Ovary (tissue), 7 donors: ENCODE measurements at regions not wholly inside any gene's neighbourhood (a gene's known extent, or its start where the extent isn't known, plus 50 kb on each side); places are given as distances from the start of the nearest gene placed in this dataset.

ENCODE experiments used
- DNase-seq, 5 donors: peaks; one replicate each; pipeline ENCODE4 v3.0.0-alpha.2; 2019 to 2020
- H3K27ac ChIP-seq, 2 donors: fragments of 200-600 bp; one replicate each; pipeline versions ENCODE4 v1.5.1 to v1.8.0; 2019 to 2022
- H3K27me3 ChIP-seq: fragments of 200-600 bp; one replicate; pipeline ENCODE4 v1.8.0; 2022
- H3K36me3 ChIP-seq: fragments of 200-600 bp; sonication (generic); one replicate; pipeline ENCODE4 v1.5.1; 2019
- H3K4me1 ChIP-seq: one replicate; pipeline ENCODE4 v1.8.1; 2013; ENCODE audit warnings: mild to moderate bottlenecking, moderate library complexity; ENCODE audit not compliant: insufficient read depth
- H3K4me3 ChIP-seq: fragments of 200-600 bp; sonication (generic); one replicate; pipeline ENCODE4 v1.5.1; 2017
- H3K9me3 ChIP-seq, 2 donors: fragments of 200-600 bp in 1 of 2; sonication (generic) in 1 of 2; one replicate each; pipeline versions ENCODE4 v1.5.1 to v1.8.1; 2013 to 2019; ENCODE audit warnings: mild to moderate bottlenecking in 1 of 2, moderate library complexity in 1 of 2
- CTCF ChIP-seq, 3 donors: fragments of 450-650 bp in 2 of 3; fragments of 200-600 bp in 1 of 3; IDR thresholded peaks; one replicate each; pipeline versions ENCODE4 v1.5.1 to v1.8.0; 2016 to 2022; ENCODE audit warnings: antibody characterized with exemption in 3 of 3, mild to moderate bottlenecking in 1 of 3
- EP300 ChIP-seq: sonication (generic); formaldehyde crosslinking; IDR thresholded peaks from one replicate; pipeline ENCODE4 v1.6.1; 2017; ENCODE audit warnings: antibody characterized with exemption
- POLR2A ChIP-seq: fragments of 450-650 bp; IDR thresholded peaks from one replicate; pipeline ENCODE4 v1.6.1; 2017; ENCODE audit warnings: antibody characterized with exemption, mild to moderate bottlenecking, moderate library complexity
- WGBS, 3 donors: extraction: QIAGEN DNeasy Blood & Tissue Kit in 1 of 3; methylation state at CpG; one replicate each; pipeline versions ENCODE4 v1.1.5 to v1.1.7; 2013 to 2017; 5-methylcytosine and 5-hydroxymethylcytosine counted together
- intact Hi-C, 4 donors: fragments of 100-400 bp; cut with DNase I; formaldehyde crosslinking; loops; one replicate each; pipeline versions ENCODE4 v1.11.0 to v1.15.1; 2022 to 2023
- donor health status: DM: no; HTN: no; CAD: no; lungs with moderate emphysema.
- donor health status: DM: no; HTN: no; CAD: no.
- donor health status: Bipolar disorder and iron deficiency.
- donor health status: DM: no; HTN: no; CAD: no.
- donor health status: DM: yes; HTN: yes; CAD: no.

GRCh38 chr1:232891071-232891470 lies 59.3 kb upstream of the NTPCR start:
- TF ChIP-seq CTCF (IDR thresholded peaks at IDR 0.05) (no peak), EP300 (no peak), POLR2A (no peak)
- 66 to 78% (median 67%) methylated on average over 5 of the region's 5 CpGs for WGBS, 3 donors
- intact Hi-C loops: no loop called here
- Histone ChIP-seq H3K4me3 (no peak overlapping the region), H3K27me3 (no peaks in the 10 kb centered on the region), H3K9me3 (no peaks in the 10 kb centered on the region), H3K36me3 (no peaks in the 10 kb centered on the region), H3K27ac (no peak overlapping the region), H3K4me1 (no peaks in the 10 kb centered on the region)
- no peak for DNase-seq

DNA sequence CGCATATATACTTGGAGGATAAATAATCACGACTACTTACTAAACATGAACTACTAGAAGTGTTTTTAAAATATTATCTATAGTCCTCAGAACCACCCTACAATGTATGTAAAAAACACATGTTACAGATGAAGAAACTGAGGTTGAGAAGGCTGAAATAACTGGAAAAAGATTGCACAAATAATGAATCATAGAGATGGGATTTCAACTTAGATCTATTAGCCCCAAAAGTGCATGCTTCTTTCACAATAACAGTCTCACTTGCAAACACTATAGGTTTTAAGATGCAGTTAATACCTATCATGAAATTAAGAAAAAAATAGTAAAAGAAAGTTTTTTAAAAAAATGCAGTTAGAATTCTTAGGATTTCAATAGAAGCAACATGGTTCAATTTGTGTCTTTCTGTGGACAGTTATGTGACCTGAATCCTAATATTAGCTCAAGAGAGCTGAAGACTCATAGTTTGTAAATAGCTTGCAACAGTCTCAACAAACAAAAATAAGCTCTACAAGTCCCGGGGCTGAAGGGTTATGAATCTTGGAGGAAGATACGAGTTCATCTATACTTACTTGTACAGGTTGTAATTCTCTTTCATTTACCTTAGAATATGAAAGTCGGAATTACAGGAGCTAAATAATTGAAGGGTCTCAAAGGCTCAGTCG lies 58.6 kb upstream of the NTPCR start:
- Histone ChIP-seq H3K4me3 (no peak overlapping the region), H3K36me3 (no peaks in the 10 kb centered on the region), H3K4me1 (no peaks in the 10 kb centered on the region), H3K27ac (no peak overlapping the region), H3K9me3 (no peaks in the 10 kb centered on the region), H3K27me3 (no peaks in the 10 kb centered on the region)
- no peak for DNase-seq
- intact Hi-C loops: no loop called here
- WGBS, 3 donors: 90% methylated on average over 6 of the region's 6 CpGs
- no peak for TF ChIP-seq CTCF (IDR thresholded peaks at IDR 0.05)
- no peak for TF ChIP-seq POLR2A
- TF ChIP-seq EP300: no peak

DNA sequence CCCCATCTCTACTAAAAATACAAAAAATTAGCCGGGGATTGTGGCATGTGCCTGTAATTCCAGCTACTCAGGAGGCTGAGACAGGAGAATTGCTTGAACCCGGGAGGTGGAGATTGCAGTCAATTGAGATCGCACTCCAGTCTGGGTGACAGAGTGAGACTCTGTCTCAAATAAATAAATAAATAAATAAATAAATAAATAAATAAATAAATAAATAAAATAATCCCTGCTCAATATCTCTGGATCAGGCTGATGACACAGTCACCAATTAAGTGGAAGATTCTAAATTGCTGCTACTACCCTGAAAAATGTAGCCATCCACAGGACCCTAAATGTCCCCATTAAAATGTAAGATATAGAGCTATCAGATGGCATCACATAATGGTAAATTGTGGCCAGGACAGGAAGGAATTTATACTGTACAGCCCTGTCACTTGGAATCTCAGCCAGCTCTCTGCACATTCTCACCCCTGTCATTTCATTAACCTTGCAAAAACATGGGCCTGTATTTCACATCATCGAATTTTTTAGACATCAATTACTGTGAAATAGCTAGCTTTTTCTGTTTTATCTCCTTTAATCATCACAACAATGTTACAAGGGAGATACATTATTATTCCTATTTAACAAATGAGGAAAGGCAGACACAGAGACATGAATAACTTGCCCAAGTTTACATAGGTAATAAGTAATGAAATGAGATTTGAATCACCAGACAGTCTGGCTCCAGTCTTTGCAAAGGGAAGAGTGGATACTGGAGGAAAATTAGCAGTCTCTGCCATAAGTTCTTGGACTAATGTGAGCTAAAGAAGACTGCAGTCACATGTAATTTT lies 56.7 kb upstream of the NTPCR start:
- DNase-seq: no peak
- intact Hi-C loops: no loop called here
- Histone ChIP-seq H3K9me3 (no peaks in the 10 kb centered on the region), H3K27ac (no peak overlapping the region), H3K4me3 (no peak overlapping the region), H3K36me3 (no peaks in the 10 kb centered on the region), H3K27me3 (no peaks in the 10 kb centered on the region), H3K4me1 (no peaks in the 10 kb centered on the region)
- TF ChIP-seq EP300 (no peak), CTCF (IDR thresholded peaks at IDR 0.05) (no peak), POLR2A (no peak)
- WGBS, 3 donors: 83 to 95% (median 90%) methylated on average over 4 of the region's 4 CpGs

DNA sequence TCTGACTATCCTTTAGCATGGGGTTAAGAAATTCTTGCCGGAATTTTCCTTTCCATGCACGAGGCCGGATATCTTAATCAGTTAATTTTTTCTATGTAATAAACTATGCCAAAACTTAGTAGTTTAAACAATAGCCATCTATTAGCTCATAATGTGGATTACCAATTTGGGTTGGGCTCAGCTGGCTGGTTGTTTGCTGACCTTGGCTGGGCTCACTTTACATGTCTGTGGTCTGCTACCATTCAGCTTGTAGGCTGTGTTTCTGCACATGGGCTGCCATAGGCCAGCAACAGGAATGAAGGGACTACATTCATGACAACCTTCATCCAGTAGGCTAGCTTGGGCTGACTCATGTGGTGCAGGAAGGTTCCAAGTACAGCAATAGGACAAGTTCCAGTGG lies 56.0 kb upstream of the NTPCR start:
- DNase-seq: no peak
- intact Hi-C loops: no loop called here
- H3K9me3 ChIP-seq: no peaks in the 10 kb centered on the region
- no peaks in the 10 kb centered on the region for H3K27me3 ChIP-seq
- no peak overlapping the region for H3K4me3 ChIP-seq
- no peak overlapping the region for H3K27ac ChIP-seq
- no peak for TF ChIP-seq POLR2A
- TF ChIP-seq EP300: no peak
- TF ChIP-seq CTCF (IDR thresholded peaks at IDR 0.05): no peak
- no peaks in the 10 kb centered on the region for H3K36me3 ChIP-seq
- no peaks in the 10 kb centered on the region for H3K4me1 ChIP-seq
- WGBS, 3 donors: 76 to 97% (median 94%) methylated on average over 3 of the region's 3 CpGs
